GM23338 (cell line): ENCODE measurements at regions not wholly inside any gene's neighbourhood (a gene's known extent, or its start where the extent isn't known, plus 50 kb on each side); places are given as distances from the start of the nearest gene placed in this dataset.

ENCODE experiments used
- ATAC-seq: fragments of 200-7000 bp; cut with Tn5 transposase; 3 replicates; pipeline ENCODE4 v1.9.1; 2020
- DNase-seq: peaks from one replicate; pipeline ENCODE4 v3.0.0-alpha.2; 2015; ENCODE audit warnings: low spot score
- H2AFZ ChIP-seq: fragments of 200-600 bp; sonication (generic); 2 replicates; pipeline ENCODE4 v1.8.0; 2016; ENCODE audit warnings: antibody characterized with exemption, mild to moderate bottlenecking, moderate library complexity
- H3F3A ChIP-seq: fragments of 200-600 bp; sonication (generic); replicated peaks from 2 replicates; pipeline ENCODE4 v1.8.0; 2017; ENCODE audit warnings: antibody characterized with exemption, mixed run types, low read depth
- H3K27ac ChIP-seq: fragments of 200-600 bp; sonication (generic); 2 replicates; pipeline ENCODE4 v1.6.1; 2016; ENCODE audit warnings: low read depth
- H3K27me3 ChIP-seq: fragments of 200-600 bp; sonication (generic); 2 replicates; pipeline ENCODE4 v1.8.0; 2016; ENCODE audit warnings: mild to moderate bottlenecking, mixed run types, moderate library complexity; ENCODE audit not compliant: insufficient read depth
- H3K36me3 ChIP-seq: fragments of 200-600 bp; sonication (generic); 2 replicates; pipeline ENCODE4 v1.8.0; 2016; ENCODE audit warnings: mild to moderate bottlenecking; ENCODE audit not compliant: insufficient read depth
- H3K4me1 ChIP-seq: fragments of 200-600 bp; sonication (generic); 2 replicates; pipeline ENCODE4 v1.8.0; 2016; ENCODE audit warnings: mild to moderate bottlenecking, moderate library complexity; ENCODE audit not compliant: insufficient read depth
- H3K4me2 ChIP-seq: fragments of 200-600 bp; sonication (generic); 2 replicates; pipeline ENCODE4 v1.7.1; 2017; ENCODE audit warnings: mixed run types
- H3K4me3 ChIP-seq: fragments of 200-600 bp; sonication (generic); 2 replicates; pipeline ENCODE4 v1.6.1; 2016; ENCODE audit warnings: mixed run types
- H3K79me2 ChIP-seq: fragments of 200-600 bp; sonication (generic); replicated peaks from 2 replicates; pipeline ENCODE4 v1.8.0; 2017; ENCODE audit warnings: mild to moderate bottlenecking; ENCODE audit not compliant: insufficient read depth
- H3K9me2 ChIP-seq: fragments of 200-600 bp; sonication (generic); 2 replicates; pipeline ENCODE4 v1.8.0; 2017; ENCODE audit not compliant: insufficient read depth
- H4K20me1 ChIP-seq: fragments of 200-600 bp; sonication (generic); replicated peaks from 2 replicates; pipeline ENCODE4 v1.8.0; 2017; ENCODE audit warnings: mild to moderate bottlenecking; ENCODE audit not compliant: insufficient read depth
- H3K27ac Mint-ChIP-seq: 2 replicates; pipeline ENCODE4 v1.8.0; 2020; ENCODE audit warnings: inconsistent platforms, mild to moderate bottlenecking, moderate library complexity, mixed read lengths
- H3K27me3 Mint-ChIP-seq: 3 replicates; pipeline ENCODE4 v1.8.0; 2022; ENCODE audit warnings: low read depth, mild to moderate bottlenecking, moderate library complexity, mixed read lengths, inconsistent platforms; ENCODE audit not compliant: insufficient read depth, poor library complexity
- H3K36me3 Mint-ChIP-seq: 3 replicates; pipeline ENCODE4 v1.8.0; 2021; ENCODE audit warnings: low read depth, mild to moderate bottlenecking, inconsistent platforms, moderate library complexity, mixed read lengths
- H3K4me1 Mint-ChIP-seq: 3 replicates; pipeline ENCODE4 v1.8.0; 2020; ENCODE audit warnings: mild to moderate bottlenecking, inconsistent platforms, mixed read lengths
- H3K4me3 Mint-ChIP-seq: 3 replicates; pipeline ENCODE4 v1.8.0; 2021; ENCODE audit warnings: moderate library complexity, mild to moderate bottlenecking, inconsistent platforms, mixed read lengths
- H3K9me3 Mint-ChIP-seq: 3 replicates; pipeline ENCODE4 v1.8.0; 2020; ENCODE audit warnings: moderate library complexity, mild to moderate bottlenecking, inconsistent platforms, mixed read lengths
- CREB1 ChIP-seq: fragments of 250-450 bp; sonication (Bioruptor Pico); IDR thresholded peaks from 2 replicates; pipeline ENCODE4 v1.5.0; 2020; ENCODE audit warnings: low read depth, mild to moderate bottlenecking, moderate library complexity
- CTCF ChIP-seq, 2 experiments: fragments of 200-600 bp in 1 of 2; sonication (generic) in 1 of 2; conservative IDR thresholded peaks; 2 replicates each; pipeline versions ENCODE4 v1.5.1 to v1.6.1; 2016 to 2017; ENCODE audit warnings: antibody characterized with exemption in 2 of 2, low read depth in 2 of 2, mild to moderate bottlenecking in 2 of 2, moderate library complexity in 1 of 2
- ETS1 ChIP-seq: IDR thresholded peaks from 2 replicates; pipeline ENCODE4 v1.6.1; 2016; ENCODE audit warnings: antibody characterized with exemption
- EZH2 ChIP-seq: fragments of 200-600 bp; sonication (generic); IDR thresholded peaks from one replicate; pipeline ENCODE4 v1.8.0; 2017; ENCODE audit warnings: antibody characterized with exemption, mild to moderate bottlenecking, low read depth; ENCODE audit not compliant: unreplicated experiment
- EZH2phosphoT487 ChIP-seq: fragments of 200-600 bp; sonication (generic); IDR thresholded peaks from one replicate; pipeline ENCODE4 v1.8.1; 2018; ENCODE audit warnings: antibody characterized with exemption; ENCODE audit not compliant: unreplicated experiment
- JUNB ChIP-seq: IDR thresholded peaks from one replicate; pipeline ENCODE4 v1.6.1; 2016; ENCODE audit warnings: antibody characterized with exemption; ENCODE audit not compliant: unreplicated experiment
- NANOG ChIP-seq: IDR thresholded peaks from 2 replicates; pipeline ENCODE4 v1.6.1; 2016; ENCODE audit warnings: antibody characterized with exemption, borderline replicate concordance
- POLR2AphosphoS5 ChIP-seq: IDR thresholded peaks from 2 replicates; pipeline ENCODE4 v1.6.1; 2016; ENCODE audit warnings: antibody characterized with exemption, low read depth
- ZNF114 ChIP-seq: fragments of 250-450 bp; sonication (Bioruptor Pico); IDR thresholded peaks from 2 replicates; pipeline ENCODE4 v1.5.0; 2020; ENCODE audit warnings: mild to moderate bottlenecking, moderate library complexity
- ZNF462 ChIP-seq: fragments of 250-450 bp; sonication (Bioruptor Pico); IDR thresholded peaks from 2 replicates; pipeline ENCODE4 v1.5.0; 2020; ENCODE audit warnings: mild to moderate bottlenecking, moderate library complexity

GRCh38 chr1:55716151-55716550 is 501.0 kb upstream of the USP24 start:
- DNase-seq (no peak), ATAC-seq (no peak)
- Histone ChIP-seq H3K4me3 (no peak overlapping the region), H3K36me3 (no peaks in the 10 kb centered on the region), H3K27ac (no peak overlapping the region), H3F3A (no peaks in the 10 kb centered on the region), H3K79me2 (no peaks in the 10 kb centered on the region), H3K4me1 (peaks cover 27% of the 10 kb centered on the region), H3K9me2 (peaks cover 24% of the 10 kb centered on the region), H3K27me3 (no peaks in the 10 kb centered on the region), H4K20me1 (no peaks in the 10 kb centered on the region), H3K4me2 (no peak overlapping the region), H2AFZ (no peak overlapping the region)
- H3K36me3 Mint-ChIP-seq: no peaks in the 10 kb centered on the region
- peaks cover 7% of the 10 kb centered on the region for H3K27me3 Mint-ChIP-seq
- no peak overlapping the region for H3K4me3 Mint-ChIP-seq
- no peak overlapping the region for H3K27ac Mint-ChIP-seq
- peaks cover 31% of the 10 kb centered on the region for H3K4me1 Mint-ChIP-seq
- H3K9me3 Mint-ChIP-seq: no peaks in the 10 kb centered on the region
- no peak for TF ChIP-seq CREB1 (CRISPR knock-in tag)
- no peak for TF ChIP-seq POLR2AphosphoS5
- TF ChIP-seq EZH2phosphoT487: no peak
- TF ChIP-seq ETS1: no peak
- TF ChIP-seq ZNF462 (CRISPR knock-in tag): no peak
- TF ChIP-seq ZNF114: no peak
- no peak for TF ChIP-seq NANOG
- TF ChIP-seq EZH2: no peak
- TF ChIP-seq CTCF (conservative IDR thresholded peaks at IDR 0.05; ENCODE audit: low read depth in 2 of 2): no peak
- TF ChIP-seq JUNB: no peak
